Adrenal gland (tissue), 9 donors: ENCODE measurements at regions not wholly inside any gene's neighbourhood (a gene's known extent, or its start where the extent isn't known, plus 50 kb on each side); places are given as distances from the start of the nearest gene placed in this dataset.

Source experiments
- DNase-seq, 7 donors: peaks; one replicate each; pipeline ENCODE4 v3.0.0-alpha.2; 2019 to 2020
- H3K27ac ChIP-seq, 5 donors: fragments of 200-600 bp; sonication (generic) in 4 of 5; 1 replicate in 3 of 5; 2 replicates in 2 of 5; pipeline versions ENCODE4 v1.5.1 to v1.8.0; 2016 to 2020; ENCODE audit warnings: mild to moderate bottlenecking in 1 of 5
- H3K27me3 ChIP-seq: fragments of 200-600 bp; 2 replicates; pipeline ENCODE4 v1.8.0; 2021
- H3K36me3 ChIP-seq, 2 donors: fragments of 200-600 bp; replicated peaks in 1 of 2; 1 replicate in 1 of 2; 2 replicates in 1 of 2; pipeline versions ENCODE4 v1.5.1 to v1.8.0; 2018 to 2022
- H3K4me1 ChIP-seq, 2 donors: fragments of 200-600 bp; replicated peaks in 1 of 2; 1 replicate in 1 of 2; 2 replicates in 1 of 2; pipeline versions ENCODE4 v1.5.1 to v1.8.0; 2018 to 2021
- H3K4me3 ChIP-seq, 4 donors: fragments of 200-600 bp; sonication (generic) in 3 of 4; one replicate each; pipeline ENCODE4 v1.5.1; 2016 to 2018
- H3K9me3 ChIP-seq, 3 donors: fragments of 200-600 bp; sonication (generic) in 1 of 3; replicated peaks in 1 of 3; 1 replicate in 2 of 3; 2 replicates in 1 of 3; pipeline versions ENCODE4 v1.5.1 to v1.8.0; 2016 to 2021
- CTCF ChIP-seq, 6 experiments: fragments of 450-650 bp in 4 of 6; fragments of 200-600 bp in 2 of 6; sonication (generic) in 1 of 6; IDR thresholded peaks; 1 replicate in 5 of 6; 2 replicates in 1 of 6; pipeline versions ENCODE4 v1.5.1 to v1.8.0; 2016 to 2021; ENCODE audit warnings: antibody characterized with exemption in 6 of 6, mild to moderate bottlenecking in 2 of 6, moderate library complexity in 1 of 6
- POLR2A ChIP-seq, 2 donors: fragments of 450-650 bp; IDR thresholded peaks; one replicate each; pipeline ENCODE4 v1.6.1; 2017; ENCODE audit warnings: antibody characterized with exemption in 2 of 2, mild to moderate bottlenecking in 2 of 2, moderate library complexity in 1 of 2
- WGBS, 4 donors: extraction: QIAGEN DNeasy Blood & Tissue Kit in 2 of 4; methylation state at CpG; one replicate each; pipeline versions ENCODE4 v1.1.5 to v1.1.7; 2013 to 2017; 5-methylcytosine and 5-hydroxymethylcytosine counted together
- intact Hi-C, 2 donors: fragments of 100-400 bp; cut with DNase I; formaldehyde crosslinking; loops; one replicate each; pipeline versions ENCODE4 v1.14.1 to v1.15.0; 2022 to 2023
- donor health status: healthy with polysubstance abuse.
- donor health status: Bipolar disorder and iron deficiency.
- donor health status: DM: yes; HTN: yes; CAD: no.
- donor health status: DM: no; HTN: no; CAD: no.
- donor health status: DM: no; HTN: no; CAD: no.

GRCh38 chr2:235377176-235377575 lies 116.7 kb upstream of the AGAP1 start:
- Histone ChIP-seq H3K9me3 (no peaks in the 10 kb centered on the region), H3K27me3 (no peaks in the 10 kb centered on the region), H3K27ac (no peak overlapping the region), H3K4me3 (no peak overlapping the region), H3K36me3 (no peaks in the 10 kb centered on the region), H3K4me1 (no peaks in the 10 kb centered on the region)
- intact Hi-C loops = no loop called here
- 79 to 84% (median 83%) methylated on average over 4 of the region's 4 CpGs for WGBS, 4 donors
- DNase-seq = no peak
- TF ChIP-seq POLR2A (IDR thresholded peaks at IDR 0.05) (no peak), CTCF (IDR thresholded peaks at IDR 0.05) (no peak)

- DNase-seq = peak in 1 of 7 donors; percentile 37
- TF ChIP-seq POLR2A (IDR thresholded peaks at IDR 0.05) (no peak), CTCF (IDR thresholded peaks at IDR 0.05) (no peak)
- no peaks in the 10 kb centered on the region for H3K27me3 ChIP-seq
- 48 to 71% (median 67%) methylated on average over 4 of the region's 4 CpGs for WGBS, 4 donors
- no peaks in the 10 kb centered on the region for H3K36me3 ChIP-seq
- no peaks in the 10 kb centered on the region for H3K4me1 ChIP-seq
- H3K9me3 ChIP-seq = no peaks in the 10 kb centered on the region
- intact Hi-C loops = no loop called here
- no peak overlapping the region for H3K27ac ChIP-seq
- H3K4me3 ChIP-seq = no peak overlapping the region
Observed at GRCh38 chr2:235378246-235378645, 115.6 kb upstream of the AGAP1 start.

GRCh38 chr2:235378944-235379343 lies 114.9 kb upstream of the AGAP1 start:
- Histone ChIP-seq H3K4me3 (no peak overlapping the region), H3K27ac (no peak overlapping the region), H3K9me3 (no peaks in the 10 kb centered on the region), H3K27me3 (no peaks in the 10 kb centered on the region), H3K4me1 (no peaks in the 10 kb centered on the region), H3K36me3 (no peaks in the 10 kb centered on the region)
- no peak for TF ChIP-seq CTCF (IDR thresholded peaks at IDR 0.05)
- no peak for TF ChIP-seq POLR2A (IDR thresholded peaks at IDR 0.05)
- intact Hi-C loops = no loop called here
- 43 to 58% (median 47%) methylated on average over 4 of the region's 4 CpGs for WGBS, 4 donors
- DNase-seq = peak in 4 of 7 donors; percentile 25 to 55 (median 39)

- Histone ChIP-seq H3K27me3 (no peaks in the 10 kb centered on the region), H3K9me3 (no peaks in the 10 kb centered on the region), H3K27ac (no peak overlapping the region), H3K4me1 (no peaks in the 10 kb centered on the region), H3K36me3 (no peaks in the 10 kb centered on the region), H3K4me3 (no peak overlapping the region)
- DNase-seq = no peak
- TF ChIP-seq CTCF (IDR thresholded peaks at IDR 0.05) (no peak), POLR2A (IDR thresholded peaks at IDR 0.05) (no peak)
- 79 to 84% (median 82%) methylated on average over 2 of the region's 2 CpGs for WGBS, 4 donors
- intact Hi-C loops = no loop called here
Observed at GRCh38 chr2:235381261-235381912, 112.5 kb upstream of the AGAP1 start.
